PFSK-1 (cell line): ENCODE measurements at regions not wholly inside any gene's neighbourhood (a gene's known extent, or its start where the extent isn't known, plus 50 kb on each side); places are given as distances from the start of the nearest gene placed in this dataset.

Experiments
- FOXP2 ChIP-seq: optimal IDR thresholded peaks from 2 replicates; pipeline ENCODE3; 2011; ENCODE audit warnings: borderline replicate concordance, control low read depth, inconsistent platforms; ENCODE audit not compliant: insufficient read depth; ENCODE audit errors: extremely low read length, extremely low read depth
- POLR2AphosphoS5 ChIP-seq: IDR thresholded peaks from 2 replicates; pipeline ENCODE4 v1.6.1; 2012; ENCODE audit warnings: low read depth, mild to moderate bottlenecking, control low read depth, low read length, moderate library complexity
- REST ChIP-seq, 2 experiments: IDR thresholded peaks; 2 replicates each; pipeline versions ENCODE4 v1.6.1 to v1.8.0; 2011 to 2012; ENCODE audit warnings: low read depth in 2 of 2, low read length in 2 of 2, control low read depth in 1 of 2, inconsistent platforms in 1 of 2, mild to moderate bottlenecking in 1 of 2, moderate library complexity in 1 of 2; ENCODE audit not compliant: insufficient read depth in 1 of 2
- SIN3A ChIP-seq: IDR thresholded peaks from 2 replicates; pipeline ENCODE4 v1.6.1; 2012; ENCODE audit warnings: mild to moderate bottlenecking, low read length, moderate library complexity, borderline replicate concordance; ENCODE audit not compliant: insufficient read depth
- TAF1 ChIP-seq: IDR thresholded peaks from 2 replicates; pipeline ENCODE4 v1.6.1; 2012; ENCODE audit warnings: low read length, control low read depth, borderline replicate concordance; ENCODE audit not compliant: insufficient read depth

DNA sequence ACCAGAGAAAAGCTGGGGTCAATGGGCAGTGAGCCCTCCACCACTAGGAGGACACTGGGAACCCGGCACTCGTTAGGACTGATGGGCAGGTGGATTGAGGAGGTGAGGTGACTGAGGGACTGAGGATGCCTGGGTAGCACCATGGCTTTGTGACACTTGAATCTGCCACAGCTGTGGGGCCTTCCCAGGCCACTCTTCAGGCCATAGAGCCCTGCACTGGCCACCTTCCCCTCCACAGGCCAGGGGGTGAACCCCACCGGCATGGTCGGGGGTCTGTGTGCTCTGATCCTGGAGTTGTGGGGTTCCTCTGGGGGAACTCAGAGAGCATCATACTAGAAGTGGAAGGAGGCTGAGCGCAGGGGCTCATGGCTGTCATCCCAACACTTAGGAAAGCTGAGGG is 423.5 kb downstream of the ZNF536 start:
- no peak for TF ChIP-seq POLR2AphosphoS5
- no peak for TF ChIP-seq REST (IDR thresholded peaks at IDR 0.05; ENCODE audit: insufficient read depth in 1 of 2, low read depth in 2 of 2, low read length in 2 of 2)
- no peak for TF ChIP-seq TAF1
- no peak for TF ChIP-seq SIN3A
- no peak for TF ChIP-seq FOXP2
